ENCODE measurements at regions not wholly inside any gene's neighbourhood (a gene's known extent, or its start where the extent isn't known, plus 50 kb on each side); places are given as distances from the start of the nearest gene placed in this dataset.

DNA sequence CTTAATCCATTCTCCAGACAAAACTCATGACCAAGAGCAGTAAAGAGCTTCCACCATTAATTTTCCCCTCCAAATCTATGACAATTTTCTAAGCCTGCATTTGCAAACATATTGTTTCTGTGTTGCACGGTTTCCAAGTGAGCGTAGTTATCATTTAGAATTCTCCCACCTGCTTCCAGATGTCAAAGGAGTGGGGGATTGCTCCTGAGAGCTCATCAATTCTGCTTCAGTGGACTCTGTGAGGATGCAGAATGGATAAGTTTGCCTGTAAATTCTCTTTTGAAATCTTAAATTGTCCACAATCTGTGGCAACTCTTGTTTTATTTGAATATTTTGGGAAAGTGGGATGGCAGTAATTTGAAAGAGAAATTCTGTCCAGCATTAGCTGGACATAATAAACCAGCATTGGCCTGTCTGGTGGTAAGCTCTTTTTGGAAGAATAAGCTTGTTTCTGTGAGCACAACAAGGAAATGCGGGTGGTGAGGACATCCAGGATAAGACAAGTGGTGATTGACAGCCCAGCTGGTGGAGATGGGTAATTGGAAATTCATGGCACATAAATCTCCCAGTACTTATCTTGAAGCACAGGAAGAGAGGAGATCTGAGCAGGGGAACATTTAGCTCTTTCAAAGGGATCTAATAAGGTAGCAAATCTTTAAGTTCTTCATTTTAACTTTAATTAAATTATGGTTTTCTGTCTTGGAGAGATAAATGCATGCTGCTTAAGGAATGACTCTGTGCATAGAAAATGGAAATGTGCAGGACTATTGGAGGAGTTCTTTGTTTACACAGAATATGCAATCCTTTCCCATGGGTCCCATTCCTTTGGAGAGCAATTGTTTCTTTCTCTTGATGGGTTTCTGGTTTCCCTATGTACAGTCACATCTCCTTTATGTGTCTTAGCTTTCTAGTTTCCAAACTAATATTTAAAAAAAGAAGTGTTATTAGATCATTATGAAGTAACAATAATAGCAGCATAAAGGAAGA is 73.2 kb downstream of the FAT3 start:
- Histone ChIP-seq H3K27me3 (ENCODE audit: control insufficient read depth, insufficient read depth, low read length) (no peaks in the 10 kb centered on the region), H3K27ac (ENCODE audit: low read length) (no peak overlapping the region), H3K36me3 (ENCODE audit: control insufficient read depth, insufficient read depth, low read length) (no peaks in the 10 kb centered on the region), H3K9me3 (ENCODE audit: control insufficient read depth, insufficient read depth, low read depth, low read length) (no peaks in the 10 kb centered on the region), H3K4me3 (ENCODE audit: low read depth in 2 of 2, low read length in 2 of 2) (no peak overlapping the region), H3K4me1 (ENCODE audit: control insufficient read depth, insufficient read depth, low read length) (no peaks in the 10 kb centered on the region)
- ChIA-PET CTCF (no interaction called here), POLR2A (no interaction called here)
- DNase-seq (ENCODE audit: low read depth, low spot score) (no peak), ATAC-seq (no peak)
- no peak for TF ChIP-seq CTCF (IDR thresholded peaks at IDR 0.05)
- no peak for TF ChIP-seq TCF7L2 (IDR thresholded peaks at IDR 0.05; ENCODE audit: low read depth, low read length)
- TF ChIP-seq POLR2AphosphoS5 (IDR thresholded peaks at IDR 0.05; ENCODE audit: low read depth, low read length), result no peak
- no peak for TF ChIP-seq SIN3A (IDR thresholded peaks at IDR 0.05; ENCODE audit: borderline replicate concordance, insufficient read depth, low read depth, low read length)
- TF ChIP-seq, protein P1, sequence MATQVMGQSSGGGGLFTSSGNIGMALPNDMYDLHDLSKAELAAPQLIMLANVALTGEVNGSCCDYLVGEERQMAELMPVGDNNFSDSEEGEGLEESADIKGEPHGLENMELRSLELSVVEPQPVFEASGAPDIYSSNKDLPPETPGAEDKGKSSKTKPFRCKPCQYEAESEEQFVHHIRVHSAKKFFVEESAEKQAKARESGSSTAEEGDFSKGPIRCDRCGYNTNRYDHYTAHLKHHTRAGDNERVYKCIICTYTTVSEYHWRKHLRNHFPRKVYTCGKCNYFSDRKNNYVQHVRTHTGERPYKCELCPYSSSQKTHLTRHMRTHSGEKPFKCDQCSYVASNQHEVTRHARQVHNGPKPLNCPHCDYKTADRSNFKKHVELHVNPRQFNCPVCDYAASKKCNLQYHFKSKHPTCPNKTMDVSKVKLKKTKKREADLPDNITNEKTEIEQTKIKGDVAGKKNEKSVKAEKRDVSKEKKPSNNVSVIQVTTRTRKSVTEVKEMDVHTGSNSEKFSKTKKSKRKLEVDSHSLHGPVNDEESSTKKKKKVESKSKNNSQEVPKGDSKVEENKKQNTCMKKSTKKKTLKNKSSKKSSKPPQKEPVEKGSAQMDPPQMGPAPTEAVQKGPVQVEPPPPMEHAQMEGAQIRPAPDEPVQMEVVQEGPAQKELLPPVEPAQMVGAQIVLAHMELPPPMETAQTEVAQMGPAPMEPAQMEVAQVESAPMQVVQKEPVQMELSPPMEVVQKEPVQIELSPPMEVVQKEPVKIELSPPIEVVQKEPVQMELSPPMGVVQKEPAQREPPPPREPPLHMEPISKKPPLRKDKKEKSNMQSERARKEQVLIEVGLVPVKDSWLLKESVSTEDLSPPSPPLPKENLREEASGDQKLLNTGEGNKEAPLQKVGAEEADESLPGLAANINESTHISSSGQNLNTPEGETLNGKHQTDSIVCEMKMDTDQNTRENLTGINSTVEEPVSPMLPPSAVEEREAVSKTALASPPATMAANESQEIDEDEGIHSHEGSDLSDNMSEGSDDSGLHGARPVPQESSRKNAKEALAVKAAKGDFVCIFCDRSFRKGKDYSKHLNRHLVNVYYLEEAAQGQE (IDR thresholded peaks at IDR 0.05; ENCODE audit: insufficient read depth in 1 of 2, low read depth in 2 of 2, low read length in 1 of 2), result no peak
- intact Hi-C loops (cut with micrococcal nuclease; ENCODE audit: unreplicated experiment) (no loop called here), in situ Hi-C loops (cut with HindIII; ENCODE audit: low pct_unique_long_range_greater_than_20kb, low sequenced_read_pairs) (no loop called here)
- no TSS peak for BruUV-seq (replicated peaks)

DNA sequence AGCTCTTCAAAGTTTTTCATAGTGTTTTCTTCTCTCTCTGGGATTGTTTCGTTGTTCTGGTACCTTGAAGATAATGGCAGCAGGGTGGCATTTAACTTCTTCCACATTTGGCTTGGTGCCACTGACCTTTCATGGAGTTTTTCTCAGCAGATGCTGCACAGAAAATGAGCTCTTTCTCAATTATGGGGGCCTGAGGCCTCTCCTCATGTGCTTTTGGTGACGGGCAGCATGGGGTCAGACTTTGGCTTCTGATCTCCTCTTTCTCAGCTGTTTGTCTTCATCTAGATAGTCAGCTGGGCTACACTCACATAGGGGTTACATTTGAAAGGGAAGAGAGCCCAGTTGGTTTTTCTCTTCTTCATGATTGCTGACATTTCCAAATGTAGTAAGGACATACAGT is 76.3 kb downstream of the FAT3 start:
- H3K4me1 ChIP-seq (ENCODE audit: control insufficient read depth, insufficient read depth, low read length), result no peaks in the 10 kb centered on the region
- no peaks in the 10 kb centered on the region for H3K36me3 ChIP-seq (ENCODE audit: control insufficient read depth, insufficient read depth, low read length)
- ChIA-PET CTCF (no interaction called here), POLR2A (no interaction called here)
- no peak for DNase-seq (ENCODE audit: low read depth, low spot score)
- H3K4me3 ChIP-seq (ENCODE audit: low read depth in 2 of 2, low read length in 2 of 2), result no peak overlapping the region
- in situ Hi-C loops (cut with HindIII; ENCODE audit: low pct_unique_long_range_greater_than_20kb, low sequenced_read_pairs), result no loop called here
- no peak overlapping the region for H3K27ac ChIP-seq (ENCODE audit: low read length)
- no TSS peak for BruUV-seq (replicated peaks)
- intact Hi-C loops (cut with micrococcal nuclease; ENCODE audit: unreplicated experiment), result no loop called here
- no peaks in the 10 kb centered on the region for H3K27me3 ChIP-seq (ENCODE audit: control insufficient read depth, insufficient read depth, low read length)
- no peak for ATAC-seq
- no peaks in the 10 kb centered on the region for H3K9me3 ChIP-seq (ENCODE audit: control insufficient read depth, insufficient read depth, low read depth, low read length)
- no peak for TF ChIP-seq TCF7L2 (IDR thresholded peaks at IDR 0.05; ENCODE audit: low read depth, low read length)
- no peak for TF ChIP-seq SIN3A (IDR thresholded peaks at IDR 0.05; ENCODE audit: borderline replicate concordance, insufficient read depth, low read depth, low read length)
- no peak for TF ChIP-seq POLR2AphosphoS5 (IDR thresholded peaks at IDR 0.05; ENCODE audit: low read depth, low read length)
- no peak for TF ChIP-seq CTCF (IDR thresholded peaks at IDR 0.05)
- TF ChIP-seq, protein P1 (IDR thresholded peaks at IDR 0.05; ENCODE audit: insufficient read depth in 1 of 2, low read depth in 2 of 2, low read length in 1 of 2), result no peak

Data from Panc1 (cell line).